C1 segment of cervical spinal cord (tissue), 14 donors: ENCODE measurements at regions not wholly inside any gene's neighbourhood (a gene's known extent, or its start where the extent isn't known, plus 50 kb on each side); places are given as distances from the start of the nearest gene placed in this dataset.

ENCODE experiments used
- DNase-seq, 14 donors: peaks; one replicate each; lab custom pipeline; 2025; lab: John Stamatoyannopoulos, UW

- no peak for DNase-seq
Measured at GRCh38 chr6:80465513-80465912, 359.0 kb downstream of the BCKDHB start.

- no peak for DNase-seq
Measured at GRCh38 chr6:80464901-80465300, 358.4 kb downstream of the BCKDHB start.

GRCh38 chr6:80463197-80463596 is 356.7 kb downstream of the BCKDHB start:
- DNase-seq: no peak

- no peak for DNase-seq
Measured at GRCh38 chr6:80460257-80460865, 353.9 kb downstream of the BCKDHB start.

GRCh38 chr6:80457439-80457933 is 351.0 kb downstream of the BCKDHB start:
- DNase-seq: peak in 11 of 14 donors; percentile 3 to 95 (median 36)

- DNase-seq: no peak
Measured at GRCh38 chr6:80456724-80457438, 350.4 kb downstream of the BCKDHB start.

GRCh38 chr6:80454661-80455365 is 348.3 kb downstream of the BCKDHB start:
- no peak for DNase-seq

GRCh38 chr6:80454197-80454596 is 347.7 kb downstream of the BCKDHB start:
- no peak for DNase-seq

GRCh38 chr6:80449726-80450125 is 343.3 kb downstream of the BCKDHB start:
- DNase-seq: no peak

GRCh38 chr6:80446454-80447045 is 340.1 kb downstream of the BCKDHB start:
- DNase-seq: no peak

GRCh38 chr6:80445751-80446150 is 339.3 kb downstream of the BCKDHB start:
- no peak for DNase-seq

- no peak for DNase-seq
Measured at GRCh38 chr6:80442366-80442765, 335.9 kb downstream of the BCKDHB start.

- no peak for DNase-seq
Measured at GRCh38 chr6:80441131-80441530, 334.7 kb downstream of the BCKDHB start.

GRCh38 chr6:80440496-80441115 is 334.1 kb downstream of the BCKDHB start:
- DNase-seq: no peak

GRCh38 chr6:80439721-80440470 is 333.4 kb downstream of the BCKDHB start:
- no peak for DNase-seq

GRCh38 chr6:80438772-80439171 is 332.3 kb downstream of the BCKDHB start:
- no peak for DNase-seq

GRCh38 chr6:80437801-80438200 is 331.3 kb downstream of the BCKDHB start:
- DNase-seq: no peak

GRCh38 chr6:80437221-80437620 is 330.8 kb downstream of the BCKDHB start:
- DNase-seq: no peak

- DNase-seq: no peak
Measured at GRCh38 chr6:80436663-80437062, 330.2 kb downstream of the BCKDHB start.

GRCh38 chr6:80435457-80435856 is 329.0 kb downstream of the BCKDHB start:
- DNase-seq: no peak
